ENCODE measurements at regions not wholly inside any gene's neighbourhood (a gene's known extent, or its start where the extent isn't known, plus 50 kb on each side); places are given as distances from the start of the nearest gene placed in this dataset.

GRCh38 chr6:25227854-25228253 lies 51.3 kb upstream of the CARMIL1 start:
- intact Hi-C loops (cut with DNase I), result loop anchor here (10.0 kb wide), 1 partner anchor 667 kb away; no protein-coding TSS in a partner anchor
- Histone ChIP-seq H3K27ac (no peak overlapping the region), H3K4me1 (replicated peaks) (no peaks in the 10 kb centered on the region), H3K4me3 (no peak overlapping the region), H3K9me3 (no peaks in the 10 kb centered on the region), H3K27me3 (replicated peaks; ENCODE audit: insufficient read depth) (no peaks in the 10 kb centered on the region), H3K36me3 (no peaks in the 10 kb centered on the region)
- TF ChIP-seq CTCF (IDR thresholded peaks at IDR 0.05), result no peak
- no peak for TF ChIP-seq POLR2A (IDR thresholded peaks at IDR 0.05)
- TF ChIP-seq POLR2AphosphoS5 (IDR thresholded peaks at IDR 0.05), result no peak
- no peak for DNase-seq (ENCODE audit: low spot score)

Small RNA genes in the stretch of these regions (small RNA-seq; reads per million reads assigned to genes)
- 0 reads per million in 2 donors for gene RN7SL334P
